Heart left ventricle (tissue), 16 donors: ENCODE measurements at regions not wholly inside any gene's neighbourhood (a gene's known extent, or its start where the extent isn't known, plus 50 kb on each side); places are given as distances from the start of the nearest gene placed in this dataset.

Experiments
- ATAC-seq, 4 donors: fragments of 200-7000 bp; cut with Tn5 transposase; one replicate each; pipeline ENCODE4 v1.9.1; 2020 to 2022; ENCODE audit warnings: moderate library complexity in 4 of 4, mild to moderate bottlenecking in 3 of 4, moderate number of reproducible peaks in 1 of 4
- DNase-seq, 5 donors: peaks; one replicate each; pipeline ENCODE4 v3.0.0-alpha.2; 2020
- H3K27ac ChIP-seq, 12 donors: fragments of 200-600 bp; sonication (generic) in 4 of 12; one replicate each; pipeline versions ENCODE4 v1.5.0 to v1.8.0; 2016 to 2022; ENCODE audit warnings: mild to moderate bottlenecking in 2 of 12
- H3K27me3 ChIP-seq, 9 donors: fragments of 200-600 bp; sonication (generic) in 2 of 9; one replicate each; pipeline versions ENCODE4 v1.5.1 to v1.8.0; 2016 to 2022; ENCODE audit warnings: mild to moderate bottlenecking in 3 of 9
- H3K36me3 ChIP-seq, 9 donors: fragments of 200-600 bp; sonication (generic) in 2 of 9; one replicate each; pipeline versions ENCODE4 v1.5.0 to v1.8.0; 2018 to 2022; ENCODE audit warnings: mild to moderate bottlenecking in 2 of 9
- H3K4me1 ChIP-seq, 12 donors: fragments of 200-600 bp; sonication (generic) in 4 of 12; one replicate each; pipeline versions ENCODE4 v1.5.0 to v1.8.0; 2016 to 2022; ENCODE audit warnings: mild to moderate bottlenecking in 3 of 12
- H3K4me3 ChIP-seq, 12 donors: fragments of 200-600 bp; sonication (generic) in 4 of 12; one replicate each; pipeline versions ENCODE4 v1.5.0 to v1.8.0; 2017 to 2022; ENCODE audit warnings: mild to moderate bottlenecking in 9 of 12, moderate library complexity in 4 of 12
- H3K9me3 ChIP-seq, 12 donors: fragments of 200-600 bp; sonication (generic) in 4 of 12; one replicate each; pipeline versions ENCODE4 v1.5.0 to v1.8.0; 2016 to 2022; ENCODE audit warnings: mild to moderate bottlenecking in 1 of 12
- POLR2A ChIP-seq, 2 donors: fragments of 450-650 bp; IDR thresholded peaks; one replicate each; pipeline ENCODE4 v1.6.1; 2017; ENCODE audit warnings: antibody characterized with exemption in 2 of 2, mild to moderate bottlenecking in 2 of 2, moderate library complexity in 2 of 2
- WGBS, 4 donors: extraction: QIAGEN DNeasy Blood & Tissue Kit in 2 of 4; methylation state at CpG; one replicate each; pipeline versions ENCODE4 v1.1.5 to v1.1.7; 2013 to 2018; 5-methylcytosine and 5-hydroxymethylcytosine counted together
- intact Hi-C, 10 donors: fragments of 100-400 bp; cut with DNase I; formaldehyde crosslinking; loops; one replicate each; pipeline versions ENCODE4 v1.11.1 to v1.14.2; 2022
- TF ChIP-seq, protein P1 (sequence below), 12 donors: fragments of 200-600 bp; sonication (generic) in 4 of 12; IDR thresholded peaks; one replicate each; pipeline versions ENCODE4 v1.5.0 to v1.8.0; 2018 to 2022; ENCODE audit warnings: antibody characterized with exemption in 12 of 12, mild to moderate bottlenecking in 5 of 12
- donor health status: ischemic (EF 13 %, LVEDD 7.1; RV severe dilation, severe dysfunction).
- donor health status: healthy with polysubstance abuse.
- donor health status: DM: no; HTN: yes; CAD: no.
- donor health status: DM: no; HTN: no; CAD: no.
- donor health status: ischemic (EF 25% LVEDD 6.9; RV normal size, moderate dysfunction).
- donor health status: ischemic (EF 25% LVEDD 5.7; RV mildly dilated, moderate dysfunction).
- donor health status: healthy.
- donor health status: DM: yes; HTN: yes; CAD: no.
- donor health status: ischemic (EF 35%, LVEDD 5.7; RV mildly dilated, moderate dysfunction).
- donor health status: nonischemic (EF 11% LVEDD 7.7; RV severe dilation, severe dysfunction).
- donor health status: DM: yes; HTN: yes; CAD: no.
- donor health status: PGD.
- donor health status: ischemic (EF 29% LVEDD 5.4; RV normal size, mild dysfunction).
- donor health status: nonischemic (EF 23%, LVEDD 6.1; RV moderate dilation, normal function).

DNA sequence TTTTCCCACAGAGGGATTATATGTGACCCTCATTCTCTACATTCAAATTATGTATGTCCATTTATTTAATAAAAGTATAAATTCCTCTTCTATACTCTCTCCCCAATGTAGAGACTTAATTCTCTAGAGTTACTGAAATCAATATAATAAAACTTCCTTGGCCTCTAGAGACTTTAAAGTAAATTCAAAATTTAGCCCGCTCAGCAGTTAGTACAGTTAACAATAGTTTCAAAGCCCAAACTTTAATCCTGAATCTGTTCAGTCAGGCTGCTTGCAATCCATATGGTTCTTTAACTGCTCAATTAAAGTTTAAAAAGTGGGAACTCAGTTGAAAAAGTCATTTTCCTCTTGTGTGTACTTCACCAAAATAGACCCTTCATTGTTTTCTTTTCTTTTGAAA is 2558.4 kb downstream of the ARAP2 start:
- H3K4me1 ChIP-seq = no peaks in the 10 kb centered on the region
- H3K27me3 ChIP-seq = no peaks in the 10 kb centered on the region
- ATAC-seq = no peak
- H3K27ac ChIP-seq = no peak overlapping the region
- intact Hi-C loops = no loop called here
- no peaks in the 10 kb centered on the region for H3K36me3 ChIP-seq
- H3K4me3 ChIP-seq = no peak overlapping the region
- no peak for TF ChIP-seq POLR2A (IDR thresholded peaks at IDR 0.05)
- TF ChIP-seq, protein P1, sequence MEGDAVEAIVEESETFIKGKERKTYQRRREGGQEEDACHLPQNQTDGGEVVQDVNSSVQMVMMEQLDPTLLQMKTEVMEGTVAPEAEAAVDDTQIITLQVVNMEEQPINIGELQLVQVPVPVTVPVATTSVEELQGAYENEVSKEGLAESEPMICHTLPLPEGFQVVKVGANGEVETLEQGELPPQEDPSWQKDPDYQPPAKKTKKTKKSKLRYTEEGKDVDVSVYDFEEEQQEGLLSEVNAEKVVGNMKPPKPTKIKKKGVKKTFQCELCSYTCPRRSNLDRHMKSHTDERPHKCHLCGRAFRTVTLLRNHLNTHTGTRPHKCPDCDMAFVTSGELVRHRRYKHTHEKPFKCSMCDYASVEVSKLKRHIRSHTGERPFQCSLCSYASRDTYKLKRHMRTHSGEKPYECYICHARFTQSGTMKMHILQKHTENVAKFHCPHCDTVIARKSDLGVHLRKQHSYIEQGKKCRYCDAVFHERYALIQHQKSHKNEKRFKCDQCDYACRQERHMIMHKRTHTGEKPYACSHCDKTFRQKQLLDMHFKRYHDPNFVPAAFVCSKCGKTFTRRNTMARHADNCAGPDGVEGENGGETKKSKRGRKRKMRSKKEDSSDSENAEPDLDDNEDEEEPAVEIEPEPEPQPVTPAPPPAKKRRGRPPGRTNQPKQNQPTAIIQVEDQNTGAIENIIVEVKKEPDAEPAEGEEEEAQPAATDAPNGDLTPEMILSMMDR (IDR thresholded peaks at IDR 0.05) = no peak
- 92 to 98% (median 94%) methylated on average over 1 of the region's 1 CpG for WGBS, 4 donors
- peaks cover 0 to 18% (median 5%) of the 10 kb centered on the region in 12 donors for H3K9me3 ChIP-seq
- DNase-seq = no peak

DNA sequence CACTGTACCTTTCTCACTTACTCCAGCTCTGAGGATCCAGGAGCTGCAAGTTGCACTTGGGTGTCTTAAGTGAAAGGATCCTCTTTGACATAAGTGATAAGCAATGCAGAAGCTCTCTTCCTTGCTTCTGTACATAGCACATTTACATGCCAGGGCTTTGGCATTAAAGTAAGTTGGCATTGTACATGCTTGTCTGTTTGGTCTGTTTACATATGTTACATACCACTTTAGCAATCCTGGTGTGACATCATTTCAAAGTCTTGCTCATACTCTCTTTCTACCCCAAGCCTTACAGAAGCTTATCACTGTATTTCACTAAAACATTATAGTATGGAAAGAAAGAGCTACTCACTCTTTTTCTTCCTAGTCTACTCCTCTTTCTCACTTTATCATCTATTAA is 2548.3 kb downstream of the ARAP2 start:
- TF ChIP-seq, protein P1 (IDR thresholded peaks at IDR 0.05) = no peak
- TF ChIP-seq POLR2A (IDR thresholded peaks at IDR 0.05) = no peak
- DNase-seq (no peak), ATAC-seq (no peak)
- no peak overlapping the region for H3K4me3 ChIP-seq
- H3K4me1 ChIP-seq = no peaks in the 10 kb centered on the region
- H3K36me3 ChIP-seq = no peaks in the 10 kb centered on the region
- peaks cover 0 to 30% (median 6%) of the 10 kb centered on the region in 12 donors for H3K9me3 ChIP-seq
- no peaks in the 10 kb centered on the region for H3K27me3 ChIP-seq
- intact Hi-C loops = no loop called here
- H3K27ac ChIP-seq = no peak overlapping the region

DNA sequence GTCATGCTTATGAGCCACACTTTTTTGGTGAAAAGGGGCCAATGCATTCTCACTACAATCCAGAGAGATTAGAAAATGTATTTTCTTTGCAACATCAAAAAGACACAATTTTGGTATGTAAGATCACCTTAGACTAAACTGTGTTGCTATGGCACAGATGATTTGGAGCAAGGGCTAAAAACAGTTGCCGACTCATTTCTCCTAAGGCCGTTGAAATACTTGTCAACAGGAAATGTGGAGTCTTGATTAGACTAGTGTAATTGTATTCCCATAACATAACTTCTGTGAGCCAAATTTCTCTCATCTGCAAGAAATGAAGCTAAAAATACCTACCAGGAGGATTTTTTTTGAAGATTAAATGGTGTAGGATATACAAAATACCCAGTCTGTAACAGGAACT is 2547.7 kb downstream of the ARAP2 start:
- no peak for DNase-seq
- Histone ChIP-seq H3K9me3 (peaks cover 0 to 30% (median 6%) of the 10 kb centered on the region in 12 donors), H3K4me1 (no peaks in the 10 kb centered on the region), H3K4me3 (no peak overlapping the region), H3K36me3 (no peaks in the 10 kb centered on the region), H3K27me3 (no peaks in the 10 kb centered on the region), H3K27ac (no peak overlapping the region)
- TF ChIP-seq, protein P1 (IDR thresholded peaks at IDR 0.05) = no peak
- no peak for TF ChIP-seq POLR2A (IDR thresholded peaks at IDR 0.05)
- 15 to 30% (median 22%) methylated on average over 2 of the region's 2 CpGs for WGBS, 4 donors
- ATAC-seq = no peak
- intact Hi-C loops = no loop called here

DNA sequence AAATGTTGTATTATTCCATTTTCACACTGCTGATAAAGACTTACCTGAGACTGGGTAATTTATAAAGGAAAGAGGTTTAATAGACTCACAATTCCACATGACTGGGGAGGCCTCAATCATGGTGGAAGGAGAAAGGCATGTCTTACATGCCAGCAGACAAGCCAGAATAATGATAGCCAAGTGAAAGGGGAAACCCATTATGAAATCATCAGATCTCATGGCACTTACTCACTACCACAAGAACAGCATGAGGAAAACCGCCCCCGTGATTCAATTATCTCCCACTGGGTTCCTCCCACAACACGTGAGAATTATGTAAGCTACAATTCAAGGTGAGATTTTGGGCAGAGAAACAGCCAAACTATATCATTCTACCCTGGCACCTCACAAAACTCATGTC is 2535.1 kb downstream of the ARAP2 start:
- Histone ChIP-seq H3K27ac (no peak overlapping the region), H3K27me3 (no peaks in the 10 kb centered on the region), H3K4me1 (no peaks in the 10 kb centered on the region), H3K9me3 (peaks cover 0 to 37% (median 10%) of the 10 kb centered on the region in 12 donors), H3K4me3 (no peak overlapping the region), H3K36me3 (no peaks in the 10 kb centered on the region)
- no peak for DNase-seq
- TF ChIP-seq POLR2A (IDR thresholded peaks at IDR 0.05) = no peak
- TF ChIP-seq, protein P1 (IDR thresholded peaks at IDR 0.05) = no peak
- WGBS, 4 donors = 72 to 83% (median 78%) methylated on average over 3 of the region's 3 CpGs
- no peak for ATAC-seq
- intact Hi-C loops = no loop called here
